MM.1S (cell line): ENCODE measurements at regions not wholly inside any gene's neighbourhood (a gene's known extent, or its start where the extent isn't known, plus 50 kb on each side); places are given as distances from the start of the nearest gene placed in this dataset.

ENCODE experiments used
- DNase-seq: peaks from one replicate; pipeline ENCODE4 v3.0.0-alpha.2; 2015
- H2AFZ ChIP-seq: fragments of 300-600 bp; sonication (generic); 2 replicates; pipeline ENCODE4 v1.6.0; 2016; ENCODE audit warnings: antibody characterized with exemption, low read length
- H3F3A ChIP-seq: fragments of 300-600 bp; sonication (generic); 2 replicates; pipeline ENCODE4 v1.6.1; 2016; ENCODE audit warnings: mild to moderate bottlenecking, antibody characterized with exemption, low read length, moderate library complexity, mixed read lengths; ENCODE audit not compliant: insufficient read depth
- H3K27ac ChIP-seq: fragments of 300-600 bp; sonication (generic); 2 replicates; pipeline ENCODE4 v1.5.1; 2016; ENCODE audit warnings: mild to moderate bottlenecking, low read length
- H3K27me3 ChIP-seq: fragments of 300-600 bp; sonication (generic); replicated peaks from 2 replicates; pipeline ENCODE4 v1.6.0; 2016; ENCODE audit warnings: low read length; ENCODE audit not compliant: insufficient read depth
- H3K36me3 ChIP-seq: fragments of 300-600 bp; sonication (generic); replicated peaks from 2 replicates; pipeline ENCODE4 v1.6.1; 2016; ENCODE audit warnings: mild to moderate bottlenecking, low read length, mixed read lengths; ENCODE audit not compliant: insufficient read depth
- H3K4me1 ChIP-seq: fragments of 300-600 bp; sonication (generic); 2 replicates; pipeline ENCODE4 v1.6.1; 2016; ENCODE audit warnings: low read length, mixed read lengths
- H3K4me2 ChIP-seq: fragments of 300-600 bp; sonication (generic); 2 replicates; pipeline ENCODE4 v1.6.0; 2016; ENCODE audit warnings: low read depth, low read length
- H3K4me3 ChIP-seq: fragments of 300-600 bp; sonication (generic); 2 replicates; pipeline ENCODE4 v1.5.1; 2016; ENCODE audit warnings: low read length, mixed read lengths
- H3K79me2 ChIP-seq: fragments of 300-600 bp; sonication (generic); 2 replicates; pipeline ENCODE4 v1.6.1; 2016; ENCODE audit warnings: mixed run types, low read length, mixed read lengths
- H3K9ac ChIP-seq: fragments of 300-600 bp; sonication (generic); 2 replicates; pipeline ENCODE4 v1.6.1; 2016; ENCODE audit warnings: low read length, mixed read lengths
- H3K9me2 ChIP-seq: fragments of 300-600 bp; sonication (generic); replicated peaks from 2 replicates; pipeline ENCODE4 v1.6.1; 2016; ENCODE audit warnings: mild to moderate bottlenecking, low read length, mixed read lengths; ENCODE audit not compliant: insufficient read depth
- H3K9me3 ChIP-seq: fragments of 300-600 bp; sonication (generic); replicated peaks from 2 replicates; pipeline ENCODE4 v1.6.1; 2016; ENCODE audit warnings: mild to moderate bottlenecking, low read length, mixed read lengths; ENCODE audit not compliant: insufficient read depth
- H4K20me1 ChIP-seq: fragments of 300-600 bp; sonication (generic); 2 replicates; pipeline ENCODE4 v1.6.1; 2016; ENCODE audit warnings: mild to moderate bottlenecking, low read length, moderate library complexity, mixed read lengths; ENCODE audit not compliant: insufficient read depth
- CTCF ChIP-seq: fragments of 300-600 bp; sonication (generic); IDR thresholded peaks from 2 replicates; pipeline ENCODE4 v1.5.1; 2016; ENCODE audit warnings: antibody characterized with exemption, low read length, mixed read lengths
- EZH2 ChIP-seq: fragments of 300-600 bp; sonication (generic); optimal IDR thresholded peaks from 2 replicates; pipeline ENCODE3; 2017; ENCODE audit warnings: low read depth, mild to moderate bottlenecking, antibody characterized with exemption, low read length, mixed read lengths
- EZH2phosphoT487 ChIP-seq: fragments of 300-600 bp; sonication (generic); IDR thresholded peaks from 2 replicates; pipeline ENCODE4 v1.6.1; 2018; ENCODE audit warnings: antibody characterized with exemption, low read length

DNA sequence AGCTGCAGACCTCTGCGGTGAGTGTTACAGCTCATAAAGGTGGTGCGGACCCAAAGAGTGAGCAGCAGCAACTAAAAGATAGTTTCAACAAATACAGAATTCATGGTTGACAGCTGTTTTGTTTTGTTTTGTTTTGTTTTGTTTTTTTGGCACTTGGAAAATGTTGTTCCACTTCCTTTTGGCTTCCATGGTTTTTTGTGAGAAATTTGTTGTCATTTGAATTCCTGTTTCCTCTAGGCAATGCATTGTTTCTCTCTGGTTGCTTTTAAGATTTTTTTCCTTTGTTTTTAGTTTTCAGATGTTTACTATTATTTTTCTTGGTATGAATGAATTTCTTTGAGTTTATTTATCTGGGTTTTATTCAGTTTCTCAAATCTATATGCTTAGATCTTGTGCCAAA is 229.4 kb downstream of the MID1IP1 start:
- H3K36me3 ChIP-seq: no peaks in the 10 kb centered on the region

DNA sequence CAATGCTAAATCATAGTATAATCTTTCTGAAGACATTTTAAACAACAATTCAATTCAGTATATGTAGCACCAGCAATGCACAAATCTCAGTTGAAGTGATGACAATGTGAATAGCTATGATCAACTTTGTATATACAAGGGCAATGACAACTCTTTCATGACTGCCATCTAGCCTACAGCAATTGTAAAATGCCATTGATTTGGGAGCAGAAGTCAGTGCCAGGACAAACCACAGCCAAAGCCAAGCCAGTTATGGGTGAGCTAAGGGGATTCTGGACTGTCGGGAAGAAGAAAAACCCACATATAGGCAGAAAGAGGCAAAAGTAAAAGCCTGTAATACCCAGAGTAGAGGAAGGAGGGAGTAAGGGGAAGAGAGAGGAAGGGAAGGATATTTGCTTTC is 238.6 kb downstream of the MID1IP1 start:
- TF ChIP-seq CTCF (no peak), EZH2 (no peak), EZH2phosphoT487 (no peak)

More for the DNA sequence above, 229.4 kb downstream of the MID1IP1 start:
- Histone ChIP-seq H3K4me2 (no peak overlapping the region), H3K9me3 (no peaks in the 10 kb centered on the region), H2AFZ (no peak overlapping the region), H3K79me2 (no peaks in the 10 kb centered on the region), H4K20me1 (no peaks in the 10 kb centered on the region), H3F3A (no peaks in the 10 kb centered on the region), H3K27ac (no peak overlapping the region), H3K27me3 (no peaks in the 10 kb centered on the region), H3K9ac (no peak overlapping the region), H3K4me3 (no peak overlapping the region), H3K4me1 (no peaks in the 10 kb centered on the region), H3K9me2 (no peaks in the 10 kb centered on the region)
- no peak for DNase-seq
- no peak for TF ChIP-seq CTCF
- no peak for TF ChIP-seq EZH2
- no peak for TF ChIP-seq EZH2phosphoT487

DNA sequence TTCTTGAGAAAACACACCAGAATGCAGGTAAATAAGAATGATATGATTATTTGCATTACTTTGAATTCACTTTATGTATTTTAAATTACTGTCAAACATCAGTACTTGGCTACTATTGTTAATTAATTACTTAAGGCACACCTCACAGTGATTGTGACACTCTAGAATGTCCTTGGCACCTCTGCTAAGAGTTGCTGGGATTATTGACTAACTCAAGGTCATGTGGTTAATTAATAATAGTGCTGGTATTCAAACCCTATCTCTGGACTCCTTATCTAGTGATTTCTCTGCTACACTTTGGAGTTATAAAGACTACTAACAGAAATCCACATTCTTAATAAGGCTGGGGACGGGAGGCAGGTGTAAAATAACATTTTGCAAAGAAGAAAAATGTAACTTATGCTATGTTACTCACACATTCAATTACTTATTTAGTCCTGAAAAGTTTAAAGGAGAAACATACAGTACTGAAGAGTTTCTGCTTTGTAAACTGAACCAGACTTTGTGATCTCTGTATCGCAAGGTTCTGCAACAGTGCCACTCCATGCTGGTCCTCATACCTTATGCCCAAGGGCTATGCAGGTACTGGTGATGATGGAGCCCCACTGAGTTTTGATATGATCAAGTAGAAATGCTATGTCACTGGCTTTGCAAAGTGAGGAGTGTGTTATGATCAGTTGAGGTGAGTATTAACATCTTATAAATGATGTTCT is 242.7 kb downstream of the MID1IP1 start:
- Histone ChIP-seq H3K4me2 (no peak overlapping the region), H3K79me2 (no peaks in the 10 kb centered on the region), H4K20me1 (no peaks in the 10 kb centered on the region), H3K9ac (no peak overlapping the region), H3K9me2 (no peaks in the 10 kb centered on the region), H3K36me3 (no peaks in the 10 kb centered on the region), H3K27ac (no peak overlapping the region), H3F3A (no peaks in the 10 kb centered on the region), H3K4me3 (no peak overlapping the region), H3K27me3 (no peaks in the 10 kb centered on the region), H2AFZ (no peak overlapping the region), H3K4me1 (no peaks in the 10 kb centered on the region), H3K9me3 (no peaks in the 10 kb centered on the region)
- TF ChIP-seq CTCF: no peak
- no peak for TF ChIP-seq EZH2
- TF ChIP-seq EZH2phosphoT487: no peak
- DNase-seq: no peak

More for the DNA sequence above, 238.6 kb downstream of the MID1IP1 start:
- H3K27me3 ChIP-seq: no peaks in the 10 kb centered on the region
- DNase-seq: no peak
- H2AFZ ChIP-seq: no peak overlapping the region
- no peak overlapping the region for H3K4me2 ChIP-seq
- no peaks in the 10 kb centered on the region for H3K4me1 ChIP-seq
- no peak overlapping the region for H3K9ac ChIP-seq
- H3K9me2 ChIP-seq: no peaks in the 10 kb centered on the region
- H3K79me2 ChIP-seq: no peaks in the 10 kb centered on the region
- H3K9me3 ChIP-seq: no peaks in the 10 kb centered on the region
- no peak overlapping the region for H3K4me3 ChIP-seq
- no peaks in the 10 kb centered on the region for H3K36me3 ChIP-seq
- no peak overlapping the region for H3K27ac ChIP-seq
- no peaks in the 10 kb centered on the region for H3F3A ChIP-seq
- H4K20me1 ChIP-seq: no peaks in the 10 kb centered on the region
